K562 (cell line): ENCODE measurements at regions not wholly inside any gene's neighbourhood (a gene's known extent, or its start where the extent isn't known, plus 50 kb on each side); places are given as distances from the start of the nearest gene placed in this dataset.

ENCODE experiments used
- ATAC-seq: fragments of 200-7000 bp; cut with Tn5 transposase; 3 replicates; pipeline ENCODE4 v1.9.1; 2020; ENCODE audit warnings: moderate library complexity
- BruUV-seq: library from RNA; stranded (reverse); fragments of 400-500 nt; replicated peaks from 2 replicates; lab custom pipeline; 2021; lab: Mats Ljungman, UMichigan
- CTCF ChIA-PET: fragments of 300-600 bp; formaldehyde crosslinking; extraction: SDS; loops from one replicate; lab custom pipeline; 2021; ENCODE audit warnings: low intra/inter-chr PET ratio; lab: Yijun Ruan, JAX
- POLR2A ChIA-PET: fragments of 300-600, 350-650 bp; sonication (Branson Sonifier 250); formaldehyde crosslinking; extraction: SDS; loops from one replicate; lab custom pipeline; 2021; ENCODE audit warnings: antibody characterized with exemption, inconsistent platforms; lab: Yijun Ruan, JAX
- DNase-seq, 4 experiments: peaks; one replicate each; pipeline versions ENCODE4 v3.0.0 to v3.0.0-alpha.2; 2011 to 2018; ENCODE audit warnings: low spot score in 3 of 4, mixed read lengths in 3 of 4; ENCODE audit errors: extremely low read depth in 1 of 4
- FAIRE-seq: peaks from 2 replicates; lab custom pipeline; 2011; peaks lifted over from hg19 to GRCh38; lab: Jason Lieb, UNC
- H2AFZ ChIP-seq: 2 replicates; pipeline ENCODE4 v1.6.0; 2011; ENCODE audit warnings: low read depth, low read length, control low read depth, inconsistent platforms
- H3K27ac ChIP-seq: fragments of 200-600 bp; 3 replicates; pipeline ENCODE4 v1.8.0; 2011; ENCODE audit warnings: low read depth, mild to moderate bottlenecking, control low read depth, inconsistent platforms, low read length, moderate library complexity, mixed read lengths; ENCODE audit errors: extremely low read depth
- H3K27me3 ChIP-seq, 2 experiments: fragments of 300-600 bp in 1 of 2; 2 replicates in 1 of 2; 3 replicates in 1 of 2; pipeline versions ENCODE4 v1.6.0 to v1.8.0; 2011; ENCODE audit warnings: inconsistent platforms in 2 of 2, low read length in 2 of 2, mild to moderate bottlenecking in 1 of 2, mixed read lengths in 1 of 2, moderate library complexity in 1 of 2; ENCODE audit not compliant: control insufficient read depth in 2 of 2, insufficient read depth in 2 of 2
- H3K36me3 ChIP-seq: fragments of 300-600 bp; 3 replicates; pipeline ENCODE4 v1.8.0; 2011; ENCODE audit warnings: mild to moderate bottlenecking, low read length, inconsistent platforms; ENCODE audit not compliant: control insufficient read depth, insufficient read depth
- H3K4me1 ChIP-seq, 2 experiments: fragments of 200-600 bp in 1 of 2; replicated peaks in 1 of 2; 2 replicates in 1 of 2; 3 replicates in 1 of 2; pipeline versions ENCODE4 v1.5.1 to v1.8.0; 2011; ENCODE audit warnings: inconsistent platforms in 2 of 2, low read length in 2 of 2, mild to moderate bottlenecking in 1 of 2, mixed read lengths in 1 of 2, moderate library complexity in 1 of 2; ENCODE audit not compliant: control insufficient read depth in 2 of 2, insufficient read depth in 2 of 2
- H3K4me2 ChIP-seq: 2 replicates; pipeline ENCODE4 v1.6.1; 2011; ENCODE audit warnings: low read length, control low read depth, inconsistent platforms, mixed read lengths; ENCODE audit not compliant: insufficient read depth
- H3K4me3 ChIP-seq: fragments of 200-600 bp; sonication (generic), shearing (Covaris generic); 2 replicates; pipeline ENCODE4 v1.5.1; 2016; ENCODE audit warnings: control low read depth, inconsistent platforms
- H3K79me2 ChIP-seq: fragments of 200-600 bp; 3 replicates; pipeline ENCODE4 v1.8.0; 2011; ENCODE audit warnings: low read length, inconsistent platforms; ENCODE audit not compliant: control insufficient read depth, insufficient read depth
- H3K9ac ChIP-seq, 2 experiments: 2 replicates each; pipeline versions ENCODE4 v1.6.0 to v1.6.1; 2011; ENCODE audit warnings: low read depth in 2 of 2, low read length in 2 of 2, control low read depth in 1 of 2, inconsistent platforms in 1 of 2, mild to moderate bottlenecking in 1 of 2, mixed read lengths in 1 of 2; ENCODE audit not compliant: insufficient read depth in 1 of 2
- H3K9me1 ChIP-seq: one replicate; pipeline ENCODE4 v1.6.0; 2011; ENCODE audit warnings: inconsistent platforms, mild to moderate bottlenecking, low read length, moderate library complexity; ENCODE audit not compliant: control insufficient read depth, insufficient read depth
- H3K9me3 ChIP-seq: replicated peaks from 2 replicates; pipeline ENCODE4 v1.5.1; 2011; ENCODE audit warnings: low read depth, low read length, inconsistent platforms; ENCODE audit not compliant: control insufficient read depth, insufficient read depth
- H4K20me1 ChIP-seq: replicated peaks from 2 replicates; pipeline ENCODE4 v1.6.1; 2011; ENCODE audit warnings: low read length, inconsistent platforms, mixed read lengths; ENCODE audit not compliant: control insufficient read depth, insufficient read depth
- ARNT ChIP-seq, 2 experiments: fragments of 450-650 bp; IDR thresholded peaks; 2 replicates each; pipeline ENCODE4 v1.6.1; 2016; ENCODE audit warnings: mild to moderate bottlenecking in 1 of 2
- ATF4 ChIP-seq: fragments of 450-650 bp; formaldehyde crosslinking; IDR thresholded peaks from 2 replicates; pipeline ENCODE4 v1.4.0; 2022; ENCODE audit warnings: mild to moderate bottlenecking, moderate library complexity
- BRF1 ChIP-seq: IDR thresholded peaks from 3 replicates; pipeline ENCODE4 v1.6.1; 2011; ENCODE audit warnings: borderline replicate concordance, mild to moderate bottlenecking; ENCODE audit not compliant: insufficient read length; ENCODE audit errors: extremely low read depth
- CBX5 ChIP-seq: IDR thresholded peaks from 2 replicates; pipeline ENCODE4 v1.6.1; 2014; ENCODE audit warnings: low read depth, borderline replicate concordance
- EGR1 ChIP-seq: fragments of 450-650 bp; conservative IDR thresholded peaks from 2 replicates; pipeline ENCODE4 v1.6.1; 2017; ENCODE audit warnings: mild to moderate bottlenecking
- GTF2B ChIP-seq: IDR thresholded peaks from 2 replicates; pipeline ENCODE4 v1.6.1; 2011; ENCODE audit not compliant: insufficient read length; ENCODE audit errors: extremely low read depth
- KAT8 ChIP-seq: fragments of 450-650 bp; IDR thresholded peaks from 2 replicates; pipeline ENCODE4 v1.6.1; 2016; ENCODE audit warnings: low read depth, mild to moderate bottlenecking
- MTF1 ChIP-seq: fragments of 250-450 bp; sonication (Bioruptor Pico); IDR thresholded peaks from 2 replicates; pipeline ENCODE4 v1.9.0; 2021; ENCODE audit warnings: moderate library complexity, mild to moderate bottlenecking, inconsistent platforms, borderline replicate concordance
- NR1H2 ChIP-seq: sonication (generic); formaldehyde crosslinking; IDR thresholded peaks from 2 replicates; pipeline ENCODE4 v1.4.0; 2020; ENCODE audit warnings: mild to moderate bottlenecking, missing genetic modification reagents
- PHTF2 ChIP-seq: fragments of 250-450 bp; sonication (Bioruptor Pico); IDR thresholded peaks from 2 replicates; pipeline ENCODE4 v1.5.0; 2021; ENCODE audit warnings: mild to moderate bottlenecking
- POLR2AphosphoS5 ChIP-seq: IDR thresholded peaks from 2 replicates; pipeline ENCODE4 v1.6.1; 2011; ENCODE audit warnings: mild to moderate bottlenecking, low read depth, low read length, moderate library complexity; ENCODE audit not compliant: control insufficient read depth, insufficient read depth
- RHOXF2B ChIP-seq: fragments of 250-450 bp; sonication (Bioruptor Pico); conservative IDR thresholded peaks from 2 replicates; pipeline ENCODE4 v1.5.1; 2021
- SMAD4 ChIP-seq: fragments of 250-450 bp; sonication (Bioruptor Pico); conservative IDR thresholded peaks from 2 replicates; pipeline ENCODE4 v1.8.0; 2021; ENCODE audit warnings: inconsistent platforms, mild to moderate bottlenecking, moderate library complexity
- TAL1 ChIP-seq: fragments of 450-650 bp; IDR thresholded peaks from 2 replicates; pipeline ENCODE4 v1.6.1; 2016; ENCODE audit warnings: mild to moderate bottlenecking
- TCF3 ChIP-seq: sonication (generic); formaldehyde crosslinking; IDR thresholded peaks from 2 replicates; pipeline ENCODE4 v1.4.0; 2020; ENCODE audit warnings: mild to moderate bottlenecking, missing genetic modification reagents
- TCF7 ChIP-seq: sonication (generic); IDR thresholded peaks from 2 replicates; pipeline ENCODE4 v1.6.1; 2016; ENCODE audit warnings: antibody characterized with exemption, borderline replicate concordance
- YBX1 ChIP-seq: fragments of 450-650 bp; IDR thresholded peaks from 2 replicates; pipeline ENCODE4 v1.7.1; 2016; ENCODE audit warnings: mild to moderate bottlenecking
- ZNF146 ChIP-seq: IDR thresholded peaks from one replicate; pipeline ENCODE4 v1.6.1; 2018; ENCODE audit warnings: missing compliant biosample characterization; ENCODE audit not compliant: unreplicated experiment
- ZNF316 ChIP-seq: fragments of 450-650 bp; IDR thresholded peaks from 2 replicates; pipeline ENCODE4 v1.6.1; 2016
- ZNF583 ChIP-seq: fragments of 250-450 bp; sonication (Bioruptor Pico); IDR thresholded peaks from 2 replicates; pipeline ENCODE4 v1.4.0; 2020
- WGBS: fragments of 100-300 bp; shearing (Covaris generic); methylation state at CpG from one replicate; pipeline ENCODE4 v1.1.6; 2016; ENCODE audit warnings: low coverage, mixed read lengths; ENCODE audit not compliant: insufficient coverage; ENCODE audit errors: missing lambda C conversion rate; 5-methylcytosine and 5-hydroxymethylcytosine counted together
- in situ Hi-C: fragments of 300-500 bp; cut with MboI; formaldehyde crosslinking; loops from 4 replicates; pipeline ENCODE4 v1.15.0; 2018; ENCODE audit warnings: inconsistent platforms, mixed read lengths
- intact Hi-C: fragments of 100-400 bp; cut with micrococcal nuclease; formaldehyde crosslinking; loops from 2 replicates; pipeline ENCODE4 v1.14.2; 2022

- 0% methylated on average over 2 of the region's 2 CpGs for WGBS
Observed at GRCh38 chr12:30135776-30136175, 352.0 kb upstream of the TMTC1 start.

More at GRCh38 chr12:30135776-30136175, 352.0 kb upstream of the TMTC1 start:
- no TSS peak for BruUV-seq
- no peak for FAIRE-seq
- no peak for DNase-seq
- Histone ChIP-seq H3K36me3 (no peaks in the 10 kb centered on the region), H3K9ac (no peak overlapping the region), H3K9me3 (no peaks in the 10 kb centered on the region), H3K4me2 (no peak overlapping the region), H3K27ac (no peak overlapping the region), H3K79me2 (no peaks in the 10 kb centered on the region)
- ChIA-PET CTCF (no interaction called here), POLR2A (no interaction called here)
- intact Hi-C loops, result loop anchor here (2.0 kb wide), 1 partner anchor 583 kb away; no protein-coding TSS in a partner anchor
- no peak for ATAC-seq
- TF ChIP-seq POLR2AphosphoS5 (no peak), TAL1 (no peak), ZNF146 (CRISPR knock-in tag) (no peak), NR1H2 (CRISPR knock-in tag) (no peak), TCF3 (CRISPR knock-in tag) (no peak), ATF4 (CRISPR knock-in tag) (no peak), ZNF583 (CRISPR knock-in tag) (no peak), TCF7 (no peak), KAT8 (no peak), PHTF2 (CRISPR knock-in tag) (no peak), GTF2B (no peak), EGR1 (no peak), RHOXF2B (no peak), SMAD4 (CRISPR knock-in tag) (no peak), ARNT (IDR thresholded peaks at IDR 0.05) (no peak), MTF1 (CRISPR knock-in tag) (no peak), BRF1 (no peak), CBX5 (no peak), YBX1 (no peak), ZNF316 (no peak)
- TF ChIP-seq, all 486 proteins: peak for 0
- Histone ChIP-seq H2AFZ (no peak overlapping the region), H3K4me3 (no peak overlapping the region), H4K20me1 (no peaks in the 10 kb centered on the region), H3K27me3 (no peaks in the 10 kb centered on the region), H3K4me1 (no peaks in the 10 kb centered on the region), H3K9me1 (no peaks in the 10 kb centered on the region)
- in situ Hi-C loops, result no loop called here
